ENCODE measurements at regions not wholly inside any gene's neighbourhood (a gene's known extent, or its start where the extent isn't known, plus 50 kb on each side); places are given as distances from the start of the nearest gene placed in this dataset.

DNA sequence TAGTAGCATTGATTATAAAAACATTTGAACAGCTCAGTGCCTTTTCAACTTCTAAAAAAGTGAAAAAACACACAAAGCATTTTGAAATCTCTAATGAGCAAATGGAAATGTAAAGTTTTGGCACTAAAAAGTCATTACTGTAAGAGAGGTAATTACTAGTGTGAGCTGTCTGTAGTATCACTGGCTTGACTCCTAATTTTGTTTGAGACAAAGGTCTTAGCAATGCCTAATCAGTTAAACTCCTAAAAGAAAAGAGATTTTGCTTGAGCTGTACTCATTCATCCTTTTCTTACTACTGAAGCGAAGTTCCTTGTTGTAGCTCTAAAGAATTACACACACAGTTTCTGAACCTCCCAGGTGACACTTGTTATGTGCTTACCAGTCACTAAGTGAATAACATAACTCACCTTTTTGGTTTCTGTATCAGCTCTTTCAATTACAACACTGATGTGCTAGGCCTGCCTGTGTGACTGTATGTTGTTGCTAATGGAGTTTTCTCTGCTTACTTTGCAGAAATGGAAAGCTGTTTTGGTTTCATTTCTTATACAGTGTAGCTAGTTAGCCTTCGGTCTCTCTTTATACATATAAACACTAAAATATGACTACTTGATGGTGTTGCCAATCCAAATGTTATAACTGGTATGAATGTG, 924.4 kb upstream of the TENM4 start (continued):
- TF ChIP-seq, protein P1, sequence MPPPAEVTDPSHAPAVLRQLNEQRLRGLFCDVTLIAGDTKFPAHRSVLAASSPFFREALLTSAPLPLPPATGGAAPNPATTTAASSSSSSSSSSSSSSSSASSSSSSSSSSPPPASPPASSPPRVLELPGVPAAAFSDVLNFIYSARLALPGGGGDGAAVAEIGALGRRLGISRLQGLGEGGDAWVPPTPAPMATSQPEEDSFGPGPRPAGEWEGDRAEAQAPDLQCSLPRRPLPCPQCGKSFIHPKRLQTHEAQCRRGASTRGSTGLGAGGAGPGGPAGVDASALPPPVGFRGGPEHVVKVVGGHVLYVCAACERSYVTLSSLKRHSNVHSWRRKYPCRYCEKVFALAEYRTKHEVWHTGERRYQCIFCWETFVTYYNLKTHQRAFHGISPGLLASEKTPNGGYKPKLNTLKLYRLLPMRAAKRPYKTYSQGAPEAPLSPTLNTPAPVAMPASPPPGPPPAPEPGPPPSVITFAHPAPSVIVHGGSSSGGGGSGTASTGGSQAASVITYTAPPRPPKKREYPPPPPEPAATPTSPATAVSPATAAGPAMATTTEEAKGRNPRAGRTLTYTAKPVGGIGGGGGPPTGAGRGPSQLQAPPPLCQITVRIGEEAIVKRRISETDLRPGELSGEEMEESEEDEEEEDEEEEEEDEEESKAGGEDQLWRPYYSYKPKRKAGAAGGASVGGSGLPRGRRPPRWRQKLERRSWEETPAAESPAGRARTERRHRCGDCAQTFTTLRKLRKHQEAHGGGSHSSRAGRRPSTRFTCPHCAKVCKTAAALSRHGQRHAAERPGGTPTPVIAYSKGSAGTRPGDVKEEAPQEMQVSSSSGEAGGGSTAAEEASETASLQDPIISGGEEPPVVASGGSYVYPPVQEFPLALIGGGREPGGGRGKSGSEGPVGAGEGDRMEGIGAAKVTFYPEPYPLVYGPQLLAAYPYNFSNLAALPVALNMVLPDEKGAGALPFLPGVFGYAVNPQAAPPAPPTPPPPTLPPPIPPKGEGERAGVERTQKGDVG (CRISPR knock-in tag; IDR thresholded peaks at IDR 0.05): no peak
- TF ChIP-seq BRCA1 (IDR thresholded peaks at IDR 0.05; ENCODE audit: low read depth, low read length) (no peak), TCF7 (IDR thresholded peaks at IDR 0.05; ENCODE audit: borderline replicate concordance) (no peak), SUPT20H (IDR thresholded peaks at IDR 0.05; ENCODE audit: borderline replicate concordance, control insufficient read depth, low read depth, low read length) (no peak), MTA2 (IDR thresholded peaks at IDR 0.05; ENCODE audit: low read depth) (no peak), SIN3A (IDR thresholded peaks at IDR 0.05; ENCODE audit: low read depth, low read length) (no peak), JUND (IDR thresholded peaks at IDR 0.05; ENCODE audit: low read depth, low read length) (no peak), EGR1 (IDR thresholded peaks at IDR 0.05; ENCODE audit: borderline replicate concordance in 1 of 2, low read depth in 2 of 2, low read length in 2 of 2) (no peak), ZNF384 (IDR thresholded peaks at IDR 0.05; ENCODE audit: borderline replicate concordance, low read depth, low read length) (no peak), GABPA (IDR thresholded peaks at IDR 0.05; ENCODE audit: low read depth) (no peak), ASH2L (IDR thresholded peaks at IDR 0.05; ENCODE audit: borderline replicate concordance, low read depth) (no peak)
- TF ChIP-seq, protein P2, sequence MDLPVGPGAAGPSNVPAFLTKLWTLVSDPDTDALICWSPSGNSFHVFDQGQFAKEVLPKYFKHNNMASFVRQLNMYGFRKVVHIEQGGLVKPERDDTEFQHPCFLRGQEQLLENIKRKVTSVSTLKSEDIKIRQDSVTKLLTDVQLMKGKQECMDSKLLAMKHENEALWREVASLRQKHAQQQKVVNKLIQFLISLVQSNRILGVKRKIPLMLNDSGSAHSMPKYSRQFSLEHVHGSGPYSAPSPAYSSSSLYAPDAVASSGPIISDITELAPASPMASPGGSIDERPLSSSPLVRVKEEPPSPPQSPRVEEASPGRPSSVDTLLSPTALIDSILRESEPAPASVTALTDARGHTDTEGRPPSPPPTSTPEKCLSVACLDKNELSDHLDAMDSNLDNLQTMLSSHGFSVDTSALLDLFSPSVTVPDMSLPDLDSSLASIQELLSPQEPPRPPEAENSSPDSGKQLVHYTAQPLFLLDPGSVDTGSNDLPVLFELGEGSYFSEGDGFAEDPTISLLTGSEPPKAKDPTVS (IDR thresholded peaks at IDR 0.05; ENCODE audit: low read depth, low read length): no peak
- TF ChIP-seq, protein P3, sequence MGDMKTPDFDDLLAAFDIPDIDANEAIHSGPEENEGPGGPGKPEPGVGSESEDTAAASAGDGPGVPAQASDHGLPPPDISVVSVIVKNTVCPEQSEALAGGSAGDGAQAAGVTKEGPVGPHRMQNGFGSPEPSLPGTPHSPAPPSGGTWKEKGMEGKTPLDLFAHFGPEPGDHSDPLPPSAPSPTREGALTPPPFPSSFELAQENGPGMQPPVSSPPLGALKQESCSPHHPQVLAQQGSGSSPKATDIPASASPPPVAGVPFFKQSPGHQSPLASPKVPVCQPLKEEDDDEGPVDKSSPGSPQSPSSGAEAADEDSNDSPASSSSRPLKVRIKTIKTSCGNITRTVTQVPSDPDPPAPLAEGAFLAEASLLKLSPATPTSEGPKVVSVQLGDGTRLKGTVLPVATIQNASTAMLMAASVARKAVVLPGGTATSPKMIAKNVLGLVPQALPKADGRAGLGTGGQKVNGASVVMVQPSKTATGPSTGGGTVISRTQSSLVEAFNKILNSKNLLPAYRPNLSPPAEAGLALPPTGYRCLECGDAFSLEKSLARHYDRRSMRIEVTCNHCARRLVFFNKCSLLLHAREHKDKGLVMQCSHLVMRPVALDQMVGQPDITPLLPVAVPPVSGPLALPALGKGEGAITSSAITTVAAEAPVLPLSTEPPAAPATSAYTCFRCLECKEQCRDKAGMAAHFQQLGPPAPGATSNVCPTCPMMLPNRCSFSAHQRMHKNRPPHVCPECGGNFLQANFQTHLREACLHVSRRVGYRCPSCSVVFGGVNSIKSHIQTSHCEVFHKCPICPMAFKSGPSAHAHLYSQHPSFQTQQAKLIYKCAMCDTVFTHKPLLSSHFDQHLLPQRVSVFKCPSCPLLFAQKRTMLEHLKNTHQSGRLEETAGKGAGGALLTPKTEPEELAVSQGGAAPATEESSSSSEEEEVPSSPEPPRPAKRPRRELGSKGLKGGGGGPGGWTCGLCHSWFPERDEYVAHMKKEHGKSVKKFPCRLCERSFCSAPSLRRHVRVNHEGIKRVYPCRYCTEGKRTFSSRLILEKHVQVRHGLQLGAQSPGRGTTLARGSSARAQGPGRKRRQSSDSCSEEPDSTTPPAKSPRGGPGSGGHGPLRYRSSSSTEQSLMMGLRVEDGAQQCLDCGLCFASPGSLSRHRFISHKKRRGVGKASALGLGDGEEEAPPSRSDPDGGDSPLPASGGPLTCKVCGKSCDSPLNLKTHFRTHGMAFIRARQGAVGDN (IDR thresholded peaks at IDR 0.05): no peak
